Stimulated activated CD4-positive, alpha-beta T cell treated with anti-CD3 and anti-CD28 coated beads, Interleukin-4, amount 100 ng/mL, for 24 hours (primary cell): ENCODE measurements at regions not wholly inside any gene's neighbourhood (a gene's known extent, or its start where the extent isn't known, plus 50 kb on each side); places are given as distances from the start of the nearest gene placed in this dataset.
"Not testable (repeated sequence)": the region's sequence is repeated elsewhere in the genome, so short reads cannot be mapped to it uniquely, and the experiment has no call there.

ENCODE experiments used
- DNase-seq: peaks from one replicate; pipeline ENCODE4 v3.0.0-alpha.2; 2020

- peak; percentile 30 for DNase-seq
Observed at GRCh38 chr9:65223986-65224385, 61.0 kb downstream of the FOXD4L5 start.

GRCh38 chr9:65208834-65209233 lies 76.2 kb downstream of the FOXD4L5 start:
- not testable (repeated sequence) for DNase-seq

- not testable (repeated sequence) for DNase-seq
Observed at GRCh38 chr9:65207273-65207672, 77.7 kb downstream of the FOXD4L5 start.

GRCh38 chr9:65205853-65206252 lies 79.2 kb downstream of the FOXD4L5 start:
- not testable (repeated sequence) for DNase-seq

- DNase-seq, result not testable (repeated sequence)
Observed at GRCh38 chr9:65195781-65196180, 89.2 kb downstream of the FOXD4L5 start.

GRCh38 chr9:65155937-65156336 lies 129.1 kb downstream of the FOXD4L5 start:
- not testable (repeated sequence) for DNase-seq
